ENCODE measurements at regions not wholly inside any gene's neighbourhood (a gene's known extent, or its start where the extent isn't known, plus 50 kb on each side); places are given as distances from the start of the nearest gene placed in this dataset.

- TF ChIP-seq HOXA9 (CRISPR knock-in tag; IDR thresholded peaks at IDR 0.05; ENCODE audit: borderline replicate concordance) (no peak), RORA (CRISPR knock-in tag; IDR thresholded peaks at IDR 0.05) (no peak), SP1 (IDR thresholded peaks at IDR 0.05) (no peak), SP1 (CRISPR knock-in tag; IDR thresholded peaks at IDR 0.05) (no peak)
These were observed 251.9 kb upstream of the FOXK1 start (continued) for GRCh38 chr7:4430227-4430626.

- H3K4me1 ChIP-seq (ENCODE audit: insufficient read depth, low read length), result peaks cover 18% of the 10 kb centered on the region
- in situ Hi-C loops (cut with HindIII; ENCODE audit: extremely low pct_ligation_motif_present, low pct_unique_long_range_greater_than_20kb) (no loop called here), intact Hi-C loops (cut with micrococcal nuclease; ENCODE audit: unreplicated experiment) (no loop called here)
- no peak overlapping the region for H3K9ac ChIP-seq (ENCODE audit: insufficient read depth, low read depth, low read length)
- ChIA-PET POLR2A (no interaction called here), CTCF (ENCODE audit: low intra/inter-chr PET ratio, low total read pairs) (no interaction called here)
- peaks cover 1 to 26% of the 10 kb centered on the region in 2 experiments; a peak in 2 of 5 replicates for H3K27me3 ChIP-seq (ENCODE audit: control insufficient read depth in 1 of 2, insufficient read depth in 2 of 2, low read length in 2 of 2)
- ATAC-seq (no peak), DNase-seq (ENCODE audit: low spot score) (no peak), FAIRE-seq (no peak)
- no peak overlapping the region for H2AFZ ChIP-seq (ENCODE audit: low read length)
- 0 out of 2 replicates have a peak, but pooled peaks cover 4% of the 10 kb centered on the region for H4K20me1 ChIP-seq (ENCODE audit: insufficient read depth, low read length)
- H3K4me2 ChIP-seq (ENCODE audit: low read depth, low read length), result no peak overlapping the region
- no peak overlapping the region for H3K4me3 ChIP-seq (replicated peaks in 1 of 3; ENCODE audit: insufficient read depth in 1 of 3, low read depth in 2 of 3, low read length in 3 of 3)
- no peaks in the 10 kb centered on the region for H3K36me3 ChIP-seq (replicated peaks in 1 of 2; ENCODE audit: control insufficient read depth in 1 of 2, insufficient read depth in 2 of 2, low read length in 2 of 2)
- TF ChIP-seq ZNF124 (CRISPR knock-in tag; IDR thresholded peaks at IDR 0.05) (no peak), ZNF335 (CRISPR knock-in tag; IDR thresholded peaks at IDR 0.05) (no peak), CEBPB (IDR thresholded peaks at IDR 0.05; ENCODE audit: borderline replicate concordance, low read depth, low read length) (no peak), TCF7 (IDR thresholded peaks at IDR 0.05; ENCODE audit: low read depth) (no peak), ZNF251 (CRISPR knock-in tag; IDR thresholded peaks at IDR 0.05) (no peak), ZNF616 (CRISPR knock-in tag; IDR thresholded peaks at IDR 0.05; ENCODE audit: low read depth) (no peak), CBFB (CRISPR knock-in tag; IDR thresholded peaks at IDR 0.05) (no peak), ZSCAN22 (CRISPR knock-in tag; IDR thresholded peaks at IDR 0.05) (no peak), ZNF10 (CRISPR knock-in tag; IDR thresholded peaks at IDR 0.05; ENCODE audit: borderline replicate concordance, low read depth) (no peak), ZKSCAN1 (IDR thresholded peaks at IDR 0.05; ENCODE audit: low read length) (no peak), CHD2 (IDR thresholded peaks at IDR 0.05; ENCODE audit: low read depth, low read length) (no peak), ZNF33B (CRISPR knock-in tag; IDR thresholded peaks at IDR 0.05) (no peak), NFAT5 (CRISPR knock-in tag; IDR thresholded peaks at IDR 0.05) (no peak), GZF1 (CRISPR knock-in tag; IDR thresholded peaks at IDR 0.05) (no peak)
- WGBS (ENCODE audit: low lambda C conversion rate), result 78% methylated on average over 13 of the region's 13 CpGs
- no peak overlapping the region for H3K27ac ChIP-seq (ENCODE audit: extremely low read length, insufficient read depth, low read length)
- BruUV-seq (replicated peaks), result no TSS peak
- peaks cover 12% of the 10 kb centered on the region for H3K9me3 ChIP-seq (ENCODE audit: low read length)
- H3K79me2 ChIP-seq (ENCODE audit: insufficient read depth, low read length), result no peaks in the 10 kb centered on the region
These were observed 247.8 kb upstream of the FOXK1 start for GRCh38 chr7:4434306-4434705.

Data from HepG2 (cell line).